Tibial nerve (tissue), 4 donors: ENCODE measurements at regions not wholly inside any gene's neighbourhood (a gene's known extent, or its start where the extent isn't known, plus 50 kb on each side); places are given as distances from the start of the nearest gene placed in this dataset.

Experiments
- DNase-seq, 2 donors: peaks; one replicate each; pipeline ENCODE4 v3.0.0-alpha.2; 2019; ENCODE audit warnings: low spot score in 2 of 2
- H3K27ac ChIP-seq, 4 donors: fragments of 200-600 bp; sonication (generic) in 3 of 4; one replicate each; pipeline ENCODE4 v1.5.1; 2017 to 2019; ENCODE audit warnings: mild to moderate bottlenecking in 1 of 4
- H3K27me3 ChIP-seq, 2 donors: fragments of 200-600 bp; sonication (generic) in 1 of 2; one replicate each; pipeline versions ENCODE4 v1.5.1 to v1.6.0; 2017 to 2019
- H3K36me3 ChIP-seq, 3 donors: fragments of 200-600 bp; sonication (generic); one replicate each; pipeline ENCODE4 v1.5.1; 2018 to 2019
- H3K4me1 ChIP-seq, 4 donors: fragments of 200-600 bp; sonication (generic) in 3 of 4; one replicate each; pipeline ENCODE4 v1.5.1; 2017 to 2019
- H3K4me3 ChIP-seq, 4 donors: fragments of 200-600 bp; sonication (generic) in 3 of 4; one replicate each; pipeline ENCODE4 v1.5.1; 2017 to 2019; ENCODE audit warnings: mild to moderate bottlenecking in 1 of 4, moderate library complexity in 1 of 4
- H3K9me3 ChIP-seq, 4 donors: fragments of 200-600 bp; sonication (generic) in 3 of 4; one replicate each; pipeline ENCODE4 v1.5.1; 2017 to 2019
- EP300 ChIP-seq, 2 donors: sonication (generic); formaldehyde crosslinking; IDR thresholded peaks; one replicate each; pipeline ENCODE4 v1.6.1; 2017; ENCODE audit warnings: antibody characterized with exemption in 2 of 2, mild to moderate bottlenecking in 1 of 2
- POLR2A ChIP-seq, 2 donors: fragments of 450-650 bp; IDR thresholded peaks; one replicate each; pipeline ENCODE4 v1.6.1; 2017; ENCODE audit warnings: antibody characterized with exemption in 2 of 2, mild to moderate bottlenecking in 2 of 2, moderate library complexity in 2 of 2
- WGBS, 2 donors: methylation state at CpG; one replicate each; pipeline ENCODE4 v1.1.5; 2018; 5-methylcytosine and 5-hydroxymethylcytosine counted together
- TF ChIP-seq, protein P1 (sequence below), 5 experiments: fragments of 200-600 bp in 3 of 5; fragments of 450-650 bp in 2 of 5; sonication (generic) in 3 of 5; IDR thresholded peaks; one replicate each; pipeline ENCODE4 v1.5.1; 2016 to 2019; ENCODE audit warnings: antibody characterized with exemption in 5 of 5, mild to moderate bottlenecking in 3 of 5, moderate library complexity in 2 of 5

DNA sequence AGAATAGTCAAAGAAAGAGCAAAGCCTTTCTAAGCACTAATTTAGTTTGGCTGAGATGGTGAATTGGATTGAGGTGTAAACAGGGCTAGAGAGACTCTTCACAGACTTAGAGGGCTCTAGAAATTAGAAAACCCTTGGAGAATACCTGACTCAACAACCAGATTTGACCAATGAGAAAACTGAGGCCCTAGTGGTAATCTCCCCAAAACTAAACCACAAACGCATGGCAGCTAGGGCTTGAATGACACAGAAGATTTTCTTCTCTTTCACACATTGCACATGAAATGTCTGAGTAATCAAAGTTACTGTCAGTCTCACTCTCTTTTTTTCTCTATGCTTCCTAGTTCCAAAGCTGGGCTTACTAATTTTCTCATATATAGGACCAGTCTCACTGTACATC, 314.5 kb upstream of the KCNJ16 start:
- no peaks in the 10 kb centered on the region for H3K9me3 ChIP-seq
- H3K27ac ChIP-seq: peak overlapping the region in 1 of 4 donors; percentile 62
- H3K4me1 ChIP-seq: peaks cover 0 to 24% (median 1%) of the 10 kb centered on the region in 4 donors
- TF ChIP-seq, protein P1, sequence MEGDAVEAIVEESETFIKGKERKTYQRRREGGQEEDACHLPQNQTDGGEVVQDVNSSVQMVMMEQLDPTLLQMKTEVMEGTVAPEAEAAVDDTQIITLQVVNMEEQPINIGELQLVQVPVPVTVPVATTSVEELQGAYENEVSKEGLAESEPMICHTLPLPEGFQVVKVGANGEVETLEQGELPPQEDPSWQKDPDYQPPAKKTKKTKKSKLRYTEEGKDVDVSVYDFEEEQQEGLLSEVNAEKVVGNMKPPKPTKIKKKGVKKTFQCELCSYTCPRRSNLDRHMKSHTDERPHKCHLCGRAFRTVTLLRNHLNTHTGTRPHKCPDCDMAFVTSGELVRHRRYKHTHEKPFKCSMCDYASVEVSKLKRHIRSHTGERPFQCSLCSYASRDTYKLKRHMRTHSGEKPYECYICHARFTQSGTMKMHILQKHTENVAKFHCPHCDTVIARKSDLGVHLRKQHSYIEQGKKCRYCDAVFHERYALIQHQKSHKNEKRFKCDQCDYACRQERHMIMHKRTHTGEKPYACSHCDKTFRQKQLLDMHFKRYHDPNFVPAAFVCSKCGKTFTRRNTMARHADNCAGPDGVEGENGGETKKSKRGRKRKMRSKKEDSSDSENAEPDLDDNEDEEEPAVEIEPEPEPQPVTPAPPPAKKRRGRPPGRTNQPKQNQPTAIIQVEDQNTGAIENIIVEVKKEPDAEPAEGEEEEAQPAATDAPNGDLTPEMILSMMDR (IDR thresholded peaks at IDR 0.05): no peak
- TF ChIP-seq POLR2A (IDR thresholded peaks at IDR 0.05) (no peak), EP300 (IDR thresholded peaks at IDR 0.05) (no peak)
- no peak overlapping the region for H3K4me3 ChIP-seq
- no peaks in the 10 kb centered on the region for H3K27me3 ChIP-seq
- no peak for DNase-seq
- WGBS, 2 donors: 86% methylated on average over 1 of the region's 1 CpG
- no peaks in the 10 kb centered on the region for H3K36me3 ChIP-seq

DNA sequence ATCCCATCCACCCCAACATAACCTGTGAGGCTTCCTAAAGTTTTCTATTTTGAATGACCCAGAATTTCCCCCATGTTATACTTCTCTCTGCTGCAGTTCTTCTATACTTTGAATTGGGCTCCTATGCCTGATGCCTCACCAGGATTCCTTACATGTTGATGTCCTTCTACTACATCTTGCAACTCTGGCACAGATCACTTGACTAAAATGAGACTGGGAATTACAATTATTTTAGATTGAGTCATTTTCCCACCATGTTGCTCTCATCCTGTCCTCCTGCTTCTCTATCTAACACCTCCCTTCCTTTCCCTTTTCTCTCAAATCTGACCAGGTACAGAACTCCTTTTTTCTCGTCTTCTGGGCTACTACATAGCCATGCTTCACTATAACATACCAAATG, 314.0 kb upstream of the KCNJ16 start:
- H3K4me3 ChIP-seq: no peak overlapping the region
- TF ChIP-seq, protein P1 (IDR thresholded peaks at IDR 0.05): no peak
- TF ChIP-seq POLR2A (IDR thresholded peaks at IDR 0.05) (no peak), EP300 (IDR thresholded peaks at IDR 0.05) (no peak)
- no peaks in the 10 kb centered on the region for H3K36me3 ChIP-seq
- DNase-seq: no peak
- H3K9me3 ChIP-seq: no peaks in the 10 kb centered on the region
- H3K27ac ChIP-seq: peak overlapping the region in 1 of 4 donors; percentile 62
- H3K4me1 ChIP-seq: peaks cover 0 to 24% (median 1%) of the 10 kb centered on the region in 4 donors
- no peaks in the 10 kb centered on the region for H3K27me3 ChIP-seq
- WGBS, 2 donors: 36 to 44% methylated on average over 1 of the region's 1 CpG

GRCh38 chr17:69761767-69762321, 313.2 kb upstream of the KCNJ16 start:
- DNase-seq: peak in 1 of 2 donors; percentile 48
- TF ChIP-seq POLR2A (IDR thresholded peaks at IDR 0.05): no peak
- TF ChIP-seq EP300 (IDR thresholded peaks at IDR 0.05): peak in 1 of 2 donors; percentile 80
- Histone ChIP-seq H3K36me3 (no peaks in the 10 kb centered on the region), H3K4me3 (no peak overlapping the region), H3K27me3 (no peaks in the 10 kb centered on the region), H3K9me3 (no peaks in the 10 kb centered on the region), H3K27ac (peak overlapping the region in 2 of 4 donors; percentile 40 to 62), H3K4me1 (peaks cover 0 to 20% (median 1%) of the 10 kb centered on the region in 4 donors)
- WGBS, 2 donors: 47 to 48% methylated on average over 4 of the region's 4 CpGs

GRCh38 chr17:69762359-69762758, 312.7 kb upstream of the KCNJ16 start:
- 57 to 61% methylated on average over 1 of the region's 1 CpG for WGBS, 2 donors
- TF ChIP-seq POLR2A (IDR thresholded peaks at IDR 0.05) (no peak), EP300 (IDR thresholded peaks at IDR 0.05) (no peak)
- TF ChIP-seq, protein P1 (IDR thresholded peaks at IDR 0.05): no peak

DNA sequence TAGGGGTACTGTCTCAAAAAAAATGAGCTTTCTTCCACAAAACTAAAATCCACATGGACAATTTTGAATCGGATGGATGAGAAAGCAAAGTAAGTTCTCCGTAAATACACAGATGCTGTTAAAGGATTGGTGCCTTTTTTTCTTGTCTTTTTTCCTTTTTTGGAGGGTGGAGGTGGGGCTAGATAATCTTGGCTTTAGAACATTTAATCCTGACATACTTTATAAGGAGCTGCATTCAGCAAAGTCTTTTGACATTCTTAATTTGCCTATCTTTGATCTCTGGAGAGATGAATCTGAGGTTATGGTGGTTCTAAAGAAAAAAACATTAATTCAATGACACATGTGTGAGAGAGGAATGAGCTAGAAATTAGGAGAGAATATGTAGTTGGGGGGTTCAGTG, 312.3 kb upstream of the KCNJ16 start:
- no peaks in the 10 kb centered on the region for H3K36me3 ChIP-seq

More at GRCh38 chr17:69762359-69762758, 312.7 kb upstream of the KCNJ16 start:
- H3K9me3 ChIP-seq: no peaks in the 10 kb centered on the region
- peak overlapping the region in 2 of 4 donors; percentile 40 to 62 for H3K27ac ChIP-seq
- no peaks in the 10 kb centered on the region for H3K36me3 ChIP-seq
- peaks cover 0 to 16% (median 1%) of the 10 kb centered on the region in 4 donors for H3K4me1 ChIP-seq
- no peak overlapping the region for H3K4me3 ChIP-seq
- no peaks in the 10 kb centered on the region for H3K27me3 ChIP-seq
- DNase-seq: no peak

More for the DNA sequence above, 312.3 kb upstream of the KCNJ16 start:
- no peak for DNase-seq
- peak overlapping the region in 2 of 4 donors; percentile 40 to 62 for H3K27ac ChIP-seq
- H3K4me1 ChIP-seq: peaks cover 0 to 16% (median 1%) of the 10 kb centered on the region in 4 donors
- TF ChIP-seq, protein P1 (IDR thresholded peaks at IDR 0.05): no peak
- TF ChIP-seq EP300 (IDR thresholded peaks at IDR 0.05) (no peak), POLR2A (IDR thresholded peaks at IDR 0.05) (no peak)
- H3K9me3 ChIP-seq: no peaks in the 10 kb centered on the region
- H3K27me3 ChIP-seq: no peaks in the 10 kb centered on the region
- H3K4me3 ChIP-seq: no peak overlapping the region
- WGBS, 2 donors: 84 to 96% methylated on average over 2 of the region's 2 CpGs
